ENCODE measurements at regions not wholly inside any gene's neighbourhood (a gene's known extent, or its start where the extent isn't known, plus 50 kb on each side); places are given as distances from the start of the nearest gene placed in this dataset.

DNA sequence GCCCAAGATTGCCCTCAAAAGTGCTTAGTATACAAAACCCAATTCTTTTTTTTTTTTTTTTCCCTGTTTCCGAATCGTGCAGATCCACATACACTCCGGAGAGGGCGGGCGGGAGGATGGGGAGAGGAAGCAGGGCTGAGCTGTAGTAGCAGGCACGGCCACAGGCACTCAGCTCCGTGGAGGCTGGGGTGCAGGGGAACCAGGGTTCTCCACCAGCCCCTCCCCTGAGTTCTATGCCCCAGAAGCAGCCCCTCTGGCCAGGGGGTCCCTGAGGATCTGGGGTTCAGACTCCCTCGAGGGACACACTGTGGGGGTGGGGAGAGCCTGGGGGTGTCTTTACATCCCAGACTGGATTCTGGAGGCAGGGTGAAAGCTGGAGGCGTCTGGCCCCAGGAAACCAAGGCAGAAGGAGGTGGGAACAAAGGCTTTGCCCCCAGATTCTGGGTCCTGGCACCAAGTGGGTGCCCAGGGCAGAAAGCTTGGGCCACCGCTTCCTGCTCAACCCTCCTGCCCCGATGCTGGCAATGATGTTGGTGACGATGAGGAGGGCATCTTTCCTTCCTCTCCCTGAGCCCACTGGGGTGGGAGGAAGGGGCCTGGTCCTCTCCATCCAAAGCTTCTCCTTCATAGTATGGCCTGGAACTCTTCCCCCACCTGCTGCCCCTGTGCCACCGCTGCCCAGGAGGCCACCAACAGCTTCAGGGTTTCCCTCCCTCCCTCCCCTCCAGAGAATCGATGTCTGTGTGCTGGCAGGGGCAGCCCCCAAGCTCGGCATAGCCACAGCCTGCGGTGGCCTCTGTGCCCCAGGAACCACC is 106.4 kb upstream of the TARDBP start:
- DNase-seq (ENCODE audit: low spot score) (no peak), ATAC-seq (ENCODE audit: low FRiP score) (no peak)

DNA sequence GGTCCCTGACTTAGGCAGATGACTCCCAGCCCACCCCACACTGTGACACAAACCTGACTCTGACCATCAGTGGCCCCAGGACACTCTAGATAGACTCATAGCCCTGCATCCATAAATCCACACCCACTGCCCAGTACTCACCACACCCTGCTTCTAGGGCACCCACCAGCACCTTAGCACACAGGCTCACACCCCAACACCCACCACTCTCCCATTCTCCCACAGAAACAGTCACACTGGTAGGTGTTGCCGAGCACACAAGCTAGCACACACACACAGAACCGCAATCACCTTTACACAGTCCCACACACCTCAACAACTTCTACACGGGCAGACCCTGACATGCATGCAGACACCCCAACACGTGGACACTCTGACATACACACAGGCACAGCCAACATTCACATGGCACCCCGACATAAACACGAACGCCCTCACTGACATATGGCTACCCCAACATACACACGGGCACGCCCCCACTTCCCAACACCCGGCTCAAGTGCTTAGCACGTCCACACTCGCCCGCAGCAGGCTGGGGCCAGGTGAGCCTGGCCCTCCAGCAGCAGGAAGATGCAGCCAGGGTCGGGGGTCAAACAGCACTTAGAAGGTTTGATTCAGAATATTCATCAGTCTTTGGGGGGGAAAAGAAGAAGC is 105.5 kb upstream of the TARDBP start:
- ATAC-seq (ENCODE audit: low FRiP score): no peak
- TF ChIP-seq CTCF (IDR thresholded peaks at IDR 0.05): no peak
- DNase-seq (ENCODE audit: low spot score): no peak

More for the DNA sequence above, 106.4 kb upstream of the TARDBP start:
- no peak for TF ChIP-seq CTCF (IDR thresholded peaks at IDR 0.05)

DNA sequence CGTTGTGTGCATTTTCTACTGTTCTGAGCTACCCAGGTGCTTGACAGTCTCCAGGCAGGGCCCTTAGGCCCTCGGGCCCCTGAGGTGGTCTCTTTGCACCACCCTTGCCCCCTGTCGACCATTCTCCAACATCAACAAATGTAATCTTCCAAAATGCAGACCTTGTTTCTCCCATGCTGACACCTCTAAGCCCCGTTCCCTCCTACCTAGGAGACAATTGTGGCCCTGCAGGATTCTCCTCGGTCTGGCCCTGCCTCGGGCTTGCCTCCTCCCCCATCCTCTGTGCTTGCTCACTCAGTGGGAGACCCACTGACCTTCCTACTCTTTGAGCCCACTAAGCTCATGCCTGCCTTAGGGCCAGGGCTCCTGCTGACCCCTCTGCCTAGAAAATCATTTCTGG is 104.2 kb upstream of the TARDBP start:
- DNase-seq (ENCODE audit: low spot score) (no peak), ATAC-seq (ENCODE audit: low FRiP score) (no peak)
- TF ChIP-seq CTCF (IDR thresholded peaks at IDR 0.05): no peak

GRCh38 chr1:10909697-10910680 is 102.5 kb upstream of the TARDBP start:
- ATAC-seq (ENCODE audit: low FRiP score) (no peak), DNase-seq (ENCODE audit: low spot score) (no peak)
- TF ChIP-seq CTCF (IDR thresholded peaks at IDR 0.05): no peak

DNA sequence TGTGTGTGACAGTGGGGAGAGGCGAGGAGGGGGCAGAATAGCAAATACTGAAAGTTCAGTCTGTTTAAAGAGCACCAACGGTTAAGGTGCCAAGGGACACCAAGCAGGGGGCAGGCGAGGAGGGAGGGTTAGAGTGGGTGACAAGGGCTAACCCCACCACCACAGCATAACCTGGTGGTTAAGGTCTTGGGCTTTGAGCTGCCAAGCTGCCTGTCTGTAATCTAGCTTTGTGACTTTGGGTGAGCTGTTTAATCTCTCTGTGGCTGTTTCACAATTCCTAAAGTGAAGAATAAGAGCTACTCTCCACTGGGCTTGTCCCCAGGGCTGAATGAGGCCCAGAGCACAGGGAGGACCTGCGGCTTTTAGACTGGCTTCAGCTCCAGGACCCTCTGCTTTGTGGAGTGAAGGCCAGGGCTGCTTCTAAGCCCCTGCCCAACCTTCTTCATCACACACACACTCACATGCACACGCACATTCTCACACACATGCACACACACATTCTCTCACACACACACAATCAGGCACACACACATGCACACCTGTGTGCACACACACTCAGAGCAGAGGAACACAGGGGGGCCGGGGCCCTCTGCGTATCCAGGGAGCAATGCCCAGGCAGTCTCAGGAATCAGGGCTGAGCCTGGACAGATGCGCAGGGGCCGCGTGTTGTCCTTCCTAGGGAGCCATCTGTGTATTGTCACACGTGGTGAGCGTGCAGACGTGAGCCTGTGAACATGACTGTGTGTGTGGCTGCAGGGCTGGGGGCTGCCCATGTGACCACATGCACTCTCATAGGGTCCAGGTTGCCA is 101.6 kb upstream of the TARDBP start:
- ATAC-seq (ENCODE audit: low FRiP score) (no peak), DNase-seq (ENCODE audit: low spot score) (no peak)
- no peak for TF ChIP-seq CTCF (IDR thresholded peaks at IDR 0.05)

DNA sequence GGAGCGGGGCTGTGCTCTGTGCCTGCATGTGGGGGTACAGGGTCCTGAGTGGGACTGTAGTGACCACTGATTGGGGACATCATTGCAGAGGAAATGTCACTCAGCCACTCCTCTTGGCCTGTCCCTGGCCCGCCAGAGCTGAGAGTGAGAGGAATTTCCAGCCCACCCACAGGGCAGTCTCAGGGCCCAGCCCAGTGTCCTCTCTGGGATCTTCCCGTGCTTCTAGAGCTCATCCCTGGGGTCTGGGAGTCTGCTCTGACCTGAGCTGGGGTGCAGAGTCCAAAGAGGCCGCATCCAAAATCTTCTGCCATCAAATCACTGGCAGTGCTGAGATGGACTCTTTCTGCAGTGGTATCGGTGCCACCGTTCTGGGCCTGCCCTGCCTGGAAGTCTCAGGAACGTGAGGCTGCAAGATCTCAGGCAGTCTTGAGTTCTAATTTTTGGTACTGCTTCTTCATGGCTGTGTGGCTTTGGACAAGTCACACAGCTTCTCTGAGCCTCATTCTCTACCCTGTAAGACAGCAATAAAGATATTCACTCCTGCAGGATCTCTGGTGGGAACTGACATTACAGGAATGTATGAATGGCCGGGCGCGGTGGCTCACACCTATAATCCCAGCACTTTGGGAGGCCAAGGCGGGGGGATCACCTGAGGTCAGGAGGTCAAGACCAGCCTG is 100.8 kb upstream of the TARDBP start:
- DNase-seq (ENCODE audit: low spot score) (no peak), ATAC-seq (ENCODE audit: low FRiP score) (no peak)
- no peak for TF ChIP-seq CTCF (IDR thresholded peaks at IDR 0.05)
